Astrocyte of the hippocampus (primary cell): ENCODE measurements at regions not wholly inside any gene's neighbourhood (a gene's known extent, or its start where the extent isn't known, plus 50 kb on each side); places are given as distances from the start of the nearest gene placed in this dataset.
A peak's percentile ranks its signal among the peaks of the same experiment; 100 is the strongest.
"Not testable (repeated sequence)": the region's sequence is repeated elsewhere in the genome, so short reads cannot be mapped to it uniquely, and the experiment has no call there.

Experiments
- DNase-seq: peaks from one replicate; pipeline ENCODE4 v3.0.0; 2011; ENCODE audit warnings: low read depth, low spot score

- DNase-seq, result not testable (repeated sequence)
Measured at GRCh38 chr20:53669517-53670313, 76.1 kb upstream of the ZNF217 start.

DNA sequence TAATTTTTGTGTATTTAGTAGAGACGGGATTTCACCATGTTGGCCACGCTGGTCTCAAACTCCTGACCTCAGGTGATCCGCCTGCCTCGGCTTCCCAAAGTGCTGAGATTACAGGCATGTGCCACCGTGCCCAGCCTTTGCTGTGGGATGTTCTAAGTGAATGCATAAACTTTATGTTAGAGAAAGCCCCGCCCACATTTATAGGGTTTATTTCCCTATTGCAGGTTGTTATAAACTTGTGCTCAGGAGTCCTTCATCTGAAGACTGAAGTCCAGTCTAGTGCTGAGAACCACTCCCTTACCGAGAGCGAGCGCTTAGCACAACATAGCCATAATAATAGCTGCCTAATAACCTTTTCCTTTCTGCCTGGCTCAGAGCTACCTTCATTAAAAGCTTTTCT lies 75.4 kb upstream of the ZNF217 start:
- no peak for DNase-seq

GRCh38 chr20:53666144-53666543 lies 72.5 kb upstream of the ZNF217 start:
- DNase-seq, result no peak

DNA sequence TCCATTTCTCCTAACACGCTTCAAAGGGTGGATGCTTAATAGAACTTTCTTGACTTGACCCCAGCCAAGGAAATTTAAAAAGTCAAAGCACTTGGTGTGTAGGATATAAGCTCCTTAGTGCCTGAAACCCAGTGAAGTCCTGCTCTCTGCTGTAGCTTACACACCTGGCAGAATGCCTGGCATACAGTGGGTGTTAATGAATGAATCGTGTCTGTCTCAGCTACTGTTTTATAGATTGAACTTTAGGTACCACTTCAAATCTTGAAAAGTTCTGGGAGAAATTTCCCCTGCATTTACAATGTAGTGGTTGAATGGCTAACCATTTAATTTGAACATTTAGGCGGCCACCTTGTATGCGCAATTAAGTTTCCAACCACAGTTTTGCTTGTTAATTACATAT lies 70.5 kb upstream of the ZNF217 start:
- DNase-seq, result no peak

DNA sequence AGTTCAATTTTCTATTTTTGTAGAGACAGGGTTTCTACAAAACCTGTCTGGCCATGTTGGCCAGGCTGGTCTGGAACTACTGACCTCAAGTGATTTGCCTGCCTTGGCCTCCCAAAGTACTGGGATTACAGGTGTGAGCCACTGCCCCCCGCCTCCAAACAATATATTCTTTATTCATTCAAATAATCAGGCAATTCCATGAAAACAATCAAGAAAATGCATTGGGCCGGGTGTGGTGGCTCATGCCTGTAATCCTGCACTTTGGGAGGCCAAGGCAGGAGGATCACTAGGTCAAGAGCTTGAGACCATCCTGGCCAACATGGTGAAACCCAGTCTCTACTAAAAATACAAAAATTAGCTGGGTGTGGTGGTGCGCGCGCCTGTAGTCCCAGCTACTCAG lies 69.9 kb upstream of the ZNF217 start:
- not testable (repeated sequence) for DNase-seq

GRCh38 chr20:53662595-53662994 lies 69.0 kb upstream of the ZNF217 start:
- DNase-seq, result no peak

- no peak for DNase-seq
Measured at GRCh38 chr20:53660947-53661381, 67.3 kb upstream of the ZNF217 start.

GRCh38 chr20:53660078-53660909 lies 66.7 kb upstream of the ZNF217 start:
- no peak for DNase-seq

DNA sequence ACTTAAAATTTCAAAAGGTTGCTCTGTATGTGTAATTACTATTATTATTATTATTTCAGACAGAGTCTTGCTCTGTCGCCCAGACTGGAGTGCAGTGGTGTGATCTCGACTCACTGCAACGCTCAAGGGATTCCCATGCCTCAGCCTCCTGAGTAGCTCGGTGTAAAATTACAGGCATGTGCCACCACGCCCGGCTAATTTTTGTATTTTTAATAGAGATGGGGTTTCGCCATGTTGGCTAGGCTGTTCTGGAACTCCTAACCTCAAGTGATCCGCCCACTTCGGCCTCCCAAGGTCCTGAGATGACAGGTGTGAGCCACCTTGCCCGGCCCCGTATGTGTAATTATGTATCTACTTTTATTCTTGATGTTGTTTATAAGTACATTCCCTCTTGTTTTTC lies 65.3 kb upstream of the ZNF217 start:
- no peak for DNase-seq

DNA sequence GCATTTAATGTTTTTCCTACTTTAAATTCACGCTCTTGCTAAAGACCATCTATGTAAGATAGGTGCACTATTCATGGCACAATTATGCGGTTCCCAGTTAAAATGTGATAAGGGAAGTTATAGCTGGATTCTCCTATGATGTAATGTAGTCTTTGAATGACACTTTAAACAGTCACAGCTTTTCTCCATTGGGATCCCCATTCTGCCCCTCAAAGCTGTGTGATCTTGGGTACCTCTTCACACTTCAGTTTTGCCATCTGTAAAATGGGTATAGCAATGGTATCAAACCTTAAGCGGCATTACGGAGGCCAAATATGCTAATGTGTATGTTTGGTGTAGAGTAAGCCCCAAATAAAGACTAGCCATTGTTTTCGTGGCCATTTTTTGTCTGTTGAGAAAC lies 64.7 kb upstream of the ZNF217 start:
- no peak for DNase-seq

DNA sequence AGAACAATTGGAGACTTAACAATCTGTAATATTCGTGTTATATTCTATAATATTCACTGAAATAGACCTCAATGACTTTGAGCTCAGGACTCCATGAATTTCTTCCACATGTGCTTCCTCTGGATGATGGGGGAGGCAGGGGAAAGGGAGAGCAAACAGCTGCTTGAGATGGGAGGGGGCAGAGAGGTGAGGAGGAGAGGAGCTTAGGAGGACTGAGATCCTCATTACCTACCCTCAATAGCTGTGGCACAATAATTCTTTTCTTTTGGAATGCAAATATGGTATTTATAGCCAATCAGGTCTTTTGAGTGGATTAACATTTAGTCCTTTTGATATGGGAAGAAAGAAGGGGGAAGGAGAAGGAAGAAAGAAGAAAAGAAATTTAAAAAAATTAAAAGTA lies 64.1 kb upstream of the ZNF217 start:
- no peak for DNase-seq

DNA sequence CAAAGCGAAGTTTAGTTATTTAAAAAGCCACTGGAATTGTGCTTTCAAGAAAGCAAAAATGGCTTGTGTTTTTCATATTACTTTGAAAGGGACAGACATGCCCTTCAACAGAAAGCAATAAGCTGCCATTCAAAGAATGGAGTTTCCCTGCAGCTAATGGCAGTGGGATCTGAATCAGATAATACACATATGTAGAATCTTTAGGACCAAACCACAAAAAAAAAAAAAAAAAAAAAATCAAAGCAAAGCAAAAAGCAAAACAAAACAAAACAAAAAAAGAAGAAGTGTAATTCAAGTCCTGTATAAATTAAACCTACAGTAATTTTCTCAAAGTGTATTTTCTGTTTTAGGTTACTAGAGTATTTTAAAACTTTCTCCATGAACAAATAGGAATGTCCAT lies 63.6 kb upstream of the ZNF217 start:
- no peak for DNase-seq

DNA sequence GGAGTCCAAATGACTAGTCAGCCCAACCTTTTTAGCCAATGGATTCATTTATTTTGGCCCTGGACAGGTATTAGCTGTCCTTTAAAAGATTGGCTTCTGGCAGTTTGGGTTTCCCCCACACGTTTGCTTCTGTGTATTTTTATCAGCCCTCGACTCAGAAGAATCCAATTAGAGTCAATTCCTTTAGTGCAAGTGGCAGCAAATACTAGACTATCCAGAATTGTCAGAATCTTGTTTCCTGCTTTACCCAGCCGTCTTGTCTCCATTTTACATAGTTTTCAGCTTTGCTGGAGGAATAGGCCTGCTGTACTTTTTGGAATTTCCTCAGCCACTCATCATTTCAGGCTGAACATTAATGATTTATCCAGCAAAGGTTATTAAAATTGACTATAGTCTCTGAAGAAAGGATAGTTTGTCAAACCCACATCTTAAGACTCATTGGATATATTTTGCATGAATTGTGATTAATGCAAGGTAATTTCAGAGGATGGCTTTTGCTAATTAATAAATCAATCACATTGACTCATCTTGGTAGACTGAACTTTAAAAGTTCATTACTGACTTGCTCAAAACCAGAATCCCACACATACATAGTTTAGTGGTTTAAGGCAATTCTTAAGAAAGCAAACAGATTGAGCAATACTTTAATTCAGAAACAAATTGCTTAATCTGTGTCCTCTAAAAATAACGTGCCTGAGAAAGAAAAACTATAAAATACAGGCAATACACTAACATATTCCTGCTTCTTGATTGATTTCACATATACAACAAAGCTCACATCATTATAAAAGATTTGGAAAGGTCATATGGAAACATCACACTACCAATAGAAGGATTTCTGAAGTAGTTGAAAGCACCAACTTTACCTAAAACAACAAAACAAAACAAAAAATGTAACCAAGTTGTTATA lies 62.9 kb upstream of the ZNF217 start:
- peak; percentile 50 for DNase-seq

GRCh38 chr20:53655625-53656292 lies 62.1 kb upstream of the ZNF217 start:
- no peak for DNase-seq

- DNase-seq, result no peak
Measured at GRCh38 chr20:53654932-53655624, 61.4 kb upstream of the ZNF217 start.

DNA sequence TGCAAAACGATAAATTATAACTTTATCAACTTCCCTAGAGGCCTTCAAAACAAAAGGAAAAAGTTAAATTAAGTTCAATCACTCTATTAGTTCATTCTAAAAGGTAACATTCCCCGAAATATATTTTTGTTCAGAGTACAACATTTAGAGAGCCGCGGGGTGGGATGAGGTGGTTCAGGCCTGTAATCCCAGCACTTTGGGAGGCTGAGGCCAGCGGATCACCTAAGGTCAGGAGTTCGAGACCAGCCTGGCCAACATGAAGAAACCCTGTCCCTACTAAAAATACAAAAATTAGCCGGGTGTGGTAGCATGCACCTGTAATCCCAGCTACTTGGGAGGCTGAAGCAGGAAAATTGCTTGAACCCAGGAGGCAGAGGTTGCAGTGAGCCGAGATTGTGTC lies 60.9 kb upstream of the ZNF217 start:
- not testable (repeated sequence) for DNase-seq

- no peak for DNase-seq
Measured at GRCh38 chr20:53652859-53653517, 59.3 kb upstream of the ZNF217 start.

GRCh38 chr20:53652090-53652858 lies 58.6 kb upstream of the ZNF217 start:
- DNase-seq, result no peak

GRCh38 chr20:53649493-53649892 lies 55.9 kb upstream of the ZNF217 start:
- DNase-seq, result not testable (repeated sequence)
